NCI-H1105 treated with DMSO at 0.1 percent for 48 hours (cell line): ENCODE measurements at regions not wholly inside any gene's neighbourhood (a gene's known extent, or its start where the extent isn't known, plus 50 kb on each side); places are given as distances from the start of the nearest gene placed in this dataset.
"Not testable (repeated sequence)": the region's sequence is repeated elsewhere in the genome, so short reads cannot be mapped to it uniquely, and the experiment has no call there.

ENCODE experiments used
- DNase-seq: peaks from one replicate; lab custom pipeline; 2025; lab: John Stamatoyannopoulos, UW

DNA sequence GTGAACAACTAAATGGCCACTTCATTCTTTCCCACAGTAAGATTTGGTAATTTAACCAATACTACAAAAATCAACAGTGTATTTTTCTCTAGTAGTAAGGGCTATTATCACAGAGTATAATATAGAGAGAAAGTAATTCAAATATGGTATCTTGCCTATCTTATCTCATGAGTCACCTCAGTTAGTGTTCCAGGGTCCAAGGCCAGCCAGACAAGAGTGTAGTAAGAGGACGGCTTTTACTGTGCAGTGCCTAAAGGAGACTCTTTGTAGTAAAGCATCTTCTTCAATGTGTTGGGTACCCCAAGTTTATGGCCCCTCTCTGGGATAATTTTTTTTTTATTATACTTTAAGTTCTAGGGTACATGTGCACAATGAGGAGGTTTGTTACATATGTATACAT lies 607.4 kb downstream of the PKHD1 start:
- DNase-seq = no peak

DNA sequence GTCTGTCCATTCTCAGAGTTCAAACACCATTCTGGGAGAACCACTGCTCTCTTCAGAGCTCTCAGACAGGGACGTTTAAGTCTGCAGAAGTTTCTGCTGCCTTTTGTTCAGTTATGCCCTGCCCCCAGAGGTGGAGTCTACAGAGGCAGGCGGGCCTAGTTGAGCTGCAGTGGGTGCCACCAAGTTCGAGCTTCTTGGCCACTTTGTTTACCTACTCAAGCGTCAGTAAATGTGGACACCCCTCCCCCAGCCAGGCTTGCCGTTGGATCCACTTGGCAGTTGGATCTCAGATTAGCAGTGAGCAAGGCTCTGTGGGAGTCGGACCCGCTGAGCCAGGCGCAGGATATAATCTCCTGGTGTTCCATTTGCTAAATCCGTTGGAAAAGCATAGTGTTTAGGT lies 601.5 kb downstream of the PKHD1 start:
- DNase-seq = not testable (repeated sequence)

DNA sequence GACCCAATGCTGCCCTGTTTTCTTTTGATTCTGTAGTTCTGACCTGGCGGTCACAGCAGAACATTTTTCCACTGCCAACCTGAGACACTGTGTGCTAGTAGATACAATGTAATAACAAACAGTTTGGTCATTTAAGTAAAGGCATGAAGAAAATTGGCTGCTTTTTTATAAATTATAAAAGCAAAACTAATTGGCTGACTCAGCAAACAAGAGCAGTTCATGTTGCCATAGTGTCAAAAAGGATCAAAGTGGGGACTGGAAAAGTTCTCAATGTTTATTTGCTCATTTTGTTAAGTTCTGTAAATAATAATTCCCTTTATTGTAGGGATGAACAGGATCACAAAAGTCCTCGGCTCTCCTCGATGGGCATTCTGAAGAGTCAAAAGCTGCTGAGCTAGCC lies 599.5 kb downstream of the PKHD1 start:
- DNase-seq = no peak

DNA sequence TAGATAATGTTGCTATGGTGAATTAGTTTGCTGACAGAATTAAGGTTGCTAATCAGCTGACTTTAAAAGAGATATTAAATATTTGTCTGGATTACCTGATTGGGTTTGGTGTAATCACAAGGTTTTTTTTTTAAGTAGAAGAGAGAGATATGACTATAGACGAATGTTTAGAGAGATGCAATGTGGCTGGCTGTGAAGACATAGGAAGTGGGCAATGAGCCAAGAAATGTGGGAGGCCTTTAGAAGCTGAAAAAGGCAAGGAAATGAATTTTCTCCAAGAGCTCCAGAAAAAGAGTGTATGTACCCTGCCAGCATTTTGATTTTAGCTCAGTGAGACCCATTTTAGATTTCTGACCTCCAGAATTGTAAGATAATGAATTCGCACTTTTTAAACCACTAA lies 598.3 kb downstream of the PKHD1 start:
- DNase-seq = no peak

DNA sequence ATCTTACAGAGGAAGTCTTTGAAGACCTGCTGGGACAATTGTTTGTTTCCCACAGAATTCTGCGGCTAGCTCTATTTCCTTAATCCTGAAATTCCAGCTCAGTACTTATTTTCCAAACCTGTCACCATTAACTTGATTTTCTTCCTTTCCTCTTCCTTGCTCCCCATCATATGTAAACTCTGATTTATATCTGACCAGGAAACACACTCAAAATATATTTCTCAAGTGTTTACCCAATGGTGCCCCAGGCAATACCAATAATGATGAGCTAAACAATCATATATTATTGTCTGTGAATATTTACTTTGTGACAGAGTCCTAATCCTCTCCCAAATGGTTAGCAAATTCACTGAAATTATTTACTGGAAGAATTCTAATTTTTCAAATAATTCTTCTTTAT lies 597.3 kb downstream of the PKHD1 start:
- no peak for DNase-seq

DNA sequence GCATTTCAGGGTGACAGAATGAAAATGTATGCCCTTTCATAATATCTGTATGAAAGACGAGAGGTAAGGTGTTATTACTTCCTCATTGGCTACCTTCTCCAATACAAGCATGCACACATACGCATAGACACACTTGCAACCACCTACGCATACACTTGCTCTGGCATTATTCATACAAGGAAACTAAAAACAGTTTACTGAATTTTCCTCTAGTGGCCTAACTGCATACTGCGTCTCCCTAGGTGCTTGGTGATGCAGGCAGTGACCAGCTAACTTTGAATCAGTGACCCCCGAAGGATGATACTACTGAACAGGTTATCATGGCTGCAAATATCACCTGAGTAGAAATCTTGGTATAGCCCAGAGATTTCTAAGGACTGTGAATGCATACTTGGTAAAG lies 593.1 kb downstream of the PKHD1 start:
- DNase-seq = no peak

DNA sequence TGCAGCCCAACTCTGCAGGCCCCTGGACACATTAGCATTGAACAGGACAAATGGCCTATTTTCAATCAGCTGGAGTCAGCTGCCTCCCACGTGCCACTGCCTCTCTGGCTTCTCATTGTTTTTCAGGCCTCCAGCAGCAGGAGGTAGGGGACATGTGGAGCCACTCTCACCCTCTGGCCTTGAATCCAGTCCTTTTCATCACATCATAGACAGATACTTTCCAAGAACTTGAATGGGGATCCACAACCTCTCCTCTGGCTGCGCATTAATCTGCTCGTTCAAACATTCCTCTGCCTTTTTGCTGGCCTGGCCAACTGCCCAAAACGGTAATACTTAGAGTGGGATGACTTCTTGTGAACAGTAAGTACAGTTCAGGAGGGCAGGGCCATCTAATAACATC lies 592.3 kb downstream of the PKHD1 start:
- DNase-seq = no peak

DNA sequence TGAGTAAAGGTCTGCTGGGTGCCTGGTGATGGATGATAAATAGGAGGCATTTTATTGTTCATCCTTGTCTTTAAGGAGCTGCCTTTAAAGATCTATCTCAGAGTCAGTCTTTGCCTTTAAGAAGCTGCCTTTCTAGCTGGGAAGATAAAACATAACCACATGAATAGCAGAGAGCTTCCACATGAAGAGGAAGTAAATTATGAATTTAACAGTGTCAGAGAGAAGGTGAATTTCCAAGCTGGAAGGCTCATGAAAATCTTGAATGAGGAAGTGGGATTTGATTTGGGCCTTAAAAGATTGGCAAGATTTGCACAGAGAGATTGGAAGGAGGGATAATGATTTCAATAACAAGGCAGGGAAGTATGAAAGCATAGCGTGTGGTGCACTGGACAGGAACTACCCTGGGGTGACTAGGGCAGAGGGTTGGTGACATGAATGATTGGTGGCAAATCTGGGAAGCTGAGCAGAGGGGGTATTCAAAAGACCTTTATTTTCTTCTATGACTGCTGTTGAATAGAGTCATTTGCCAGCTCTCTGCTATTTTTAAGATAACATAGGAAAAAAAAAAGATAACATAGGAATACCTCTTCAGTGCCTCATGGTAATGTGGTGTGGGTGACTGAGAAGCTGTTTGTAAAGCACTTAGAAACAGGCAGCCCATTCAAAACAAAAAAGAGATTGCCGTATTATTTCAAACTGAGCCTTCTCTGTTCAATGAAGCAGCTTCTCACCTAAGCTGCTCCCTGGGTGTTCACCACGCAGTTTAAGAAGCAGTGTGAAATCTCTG lies 591.6 kb downstream of the PKHD1 start:
- no peak for DNase-seq

DNA sequence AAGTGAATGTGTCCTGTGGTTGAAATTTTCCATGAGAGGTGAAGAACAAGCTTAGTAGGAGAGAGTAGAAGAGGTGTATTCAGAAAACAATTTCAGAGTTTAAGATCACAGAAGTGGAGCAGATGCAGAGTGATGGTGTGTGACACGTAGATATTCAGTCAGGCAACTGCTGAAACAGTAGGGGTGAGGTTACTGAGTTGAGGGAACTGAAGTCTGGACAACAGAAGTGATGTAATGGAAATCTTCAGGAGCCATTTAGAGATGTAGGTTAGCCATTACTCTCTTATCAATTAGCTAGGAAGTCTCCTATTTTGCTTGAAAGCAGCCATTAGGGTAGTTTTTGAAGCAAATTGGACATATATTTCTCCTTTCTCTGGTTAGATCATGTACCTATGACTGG lies 584.4 kb downstream of the PKHD1 start:
- DNase-seq = no peak

DNA sequence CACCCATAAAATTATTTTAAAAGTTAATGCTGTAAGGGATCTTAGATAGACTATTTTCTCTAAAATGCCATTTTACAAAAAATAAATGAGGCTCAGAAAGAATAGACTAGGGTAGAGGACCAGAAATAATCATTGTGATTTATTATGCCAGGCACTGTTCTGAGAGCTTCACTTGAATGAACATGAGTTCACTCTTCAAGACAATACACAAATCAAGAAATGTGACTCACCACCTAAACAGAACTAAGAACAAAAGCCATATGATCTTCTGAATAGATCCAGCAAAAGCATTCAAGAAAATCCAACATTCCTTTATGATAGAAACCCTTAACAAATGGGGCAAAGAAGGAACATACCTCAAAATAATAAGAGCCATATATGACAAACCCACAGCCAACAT lies 582.0 kb downstream of the PKHD1 start:
- DNase-seq = no peak

DNA sequence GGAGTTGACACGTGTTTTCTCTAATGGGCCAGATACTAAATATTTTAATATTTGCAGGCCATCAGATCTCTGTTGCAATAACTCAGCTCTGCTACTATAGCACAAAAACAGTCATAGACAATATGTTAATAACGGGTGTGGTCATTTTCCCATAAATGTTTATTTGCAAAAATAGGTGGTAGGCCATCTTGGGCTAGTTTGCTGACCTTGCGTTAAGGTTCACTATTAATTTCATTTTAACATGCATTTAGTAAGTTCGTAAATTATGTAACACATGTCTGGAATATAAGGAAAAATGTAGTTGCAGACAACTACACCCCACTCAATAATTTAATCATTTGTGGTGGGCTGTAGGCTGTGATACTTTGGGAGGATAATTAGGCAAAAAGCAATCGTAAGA lies 577.8 kb downstream of the PKHD1 start:
- no peak for DNase-seq

DNA sequence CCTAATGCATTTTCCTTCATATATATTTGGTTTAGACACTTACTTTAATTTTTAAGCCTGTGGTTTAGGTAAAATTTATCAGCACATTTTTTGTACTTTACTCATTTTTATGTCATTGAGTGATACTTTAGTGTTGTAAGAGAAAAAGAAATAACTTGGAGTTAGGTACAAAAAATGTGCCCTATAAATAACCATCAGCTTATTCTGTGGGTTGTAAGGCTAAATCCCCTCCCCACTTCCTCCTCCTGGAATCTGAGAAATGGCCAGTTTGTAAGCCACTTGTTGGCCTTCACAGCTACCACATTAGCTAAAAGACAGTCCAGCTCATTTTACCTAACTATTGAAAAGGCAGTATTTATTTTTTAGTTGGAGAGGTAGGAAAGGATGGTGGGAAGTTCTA lies 576.3 kb downstream of the PKHD1 start:
- no peak for DNase-seq

DNA sequence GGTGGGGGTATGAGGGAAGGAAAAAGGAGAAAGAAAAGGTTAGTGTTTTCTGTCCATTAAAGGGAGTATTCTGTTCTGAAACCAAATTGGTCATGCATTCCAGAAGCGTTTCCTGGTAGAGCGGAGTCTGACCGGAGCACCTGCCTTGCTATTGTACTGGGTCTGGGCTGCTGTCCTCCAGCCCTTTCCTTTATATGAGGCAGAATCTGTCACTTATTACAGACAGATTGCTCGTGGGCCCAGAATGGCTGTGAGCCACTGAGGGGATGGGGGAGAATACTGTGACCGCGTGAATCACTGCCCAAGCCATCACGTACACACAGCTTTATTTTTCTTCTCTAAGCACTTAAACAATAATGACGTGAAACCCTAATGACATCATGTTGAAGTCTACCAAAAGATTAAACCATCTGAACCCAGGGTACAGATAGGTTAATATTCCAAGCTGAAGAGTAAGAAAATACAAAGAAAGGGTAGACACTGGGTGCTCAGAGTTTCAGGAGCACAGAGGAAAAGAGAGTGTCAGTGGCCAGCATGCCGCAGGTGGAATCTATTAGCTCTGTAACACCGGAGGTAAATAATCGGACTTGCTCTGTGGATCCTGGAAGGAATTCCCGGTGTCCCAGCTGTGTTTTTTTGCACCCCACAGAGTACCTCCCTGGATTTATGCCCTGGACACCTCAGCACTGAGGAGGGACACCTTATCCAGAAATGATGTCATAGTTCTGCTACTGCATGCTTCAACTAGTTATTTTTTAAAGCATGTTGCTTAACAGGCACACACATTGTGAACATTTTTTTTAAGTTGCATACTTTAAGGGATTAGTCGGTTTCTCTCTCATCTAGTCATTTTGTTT lies 573.3 kb downstream of the PKHD1 start:
- DNase-seq = no peak

DNA sequence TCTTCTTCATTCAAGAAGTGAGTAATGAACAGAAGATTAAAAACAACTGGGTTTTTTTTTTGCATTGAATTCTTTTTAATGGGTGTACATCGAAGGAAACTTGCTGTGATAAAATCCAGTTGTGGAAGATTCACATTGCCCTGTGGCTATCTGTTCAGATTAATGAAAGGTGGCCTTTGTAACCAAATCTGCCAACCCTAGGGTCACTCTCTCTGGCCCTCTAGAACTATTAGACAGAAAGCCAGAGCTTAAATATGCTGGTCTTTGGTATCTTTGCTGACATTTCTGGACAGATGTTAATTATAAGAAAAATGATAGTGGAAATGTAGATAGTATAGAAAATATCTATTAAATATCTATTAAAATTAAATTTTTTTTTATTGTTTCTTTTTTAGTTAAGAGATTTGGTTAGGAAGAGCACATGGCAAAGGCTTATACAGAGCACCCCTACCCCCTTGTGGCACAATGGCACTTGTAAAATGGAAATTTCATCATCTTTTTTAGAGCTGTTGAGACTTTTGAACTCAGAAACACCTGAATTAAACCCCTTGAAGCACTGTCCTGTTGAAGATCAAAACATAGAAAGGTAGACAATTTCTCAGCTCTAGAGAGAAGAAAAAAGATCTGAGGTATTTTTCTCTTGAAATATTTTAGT lies 572.5 kb downstream of the PKHD1 start:
- no peak for DNase-seq

DNA sequence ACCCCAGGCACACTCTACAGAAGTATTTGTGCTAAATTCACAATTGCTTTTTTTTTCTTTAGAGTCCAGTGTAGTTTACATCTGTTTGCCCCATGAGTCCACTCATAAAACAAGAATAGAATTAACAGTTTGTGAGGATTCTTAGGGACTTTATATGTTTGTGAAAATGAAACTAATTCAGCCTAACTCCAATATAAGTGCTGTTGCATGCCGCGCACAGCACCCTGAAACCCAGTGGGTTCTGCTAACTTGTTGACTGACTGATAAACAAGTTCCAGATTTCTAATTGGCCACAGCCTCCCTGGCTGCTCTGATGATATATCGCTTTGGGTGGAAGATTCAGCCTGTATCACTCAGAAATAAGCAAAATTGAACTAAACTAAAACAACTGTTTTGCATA lies 561.4 kb downstream of the PKHD1 start:
- DNase-seq = no peak

DNA sequence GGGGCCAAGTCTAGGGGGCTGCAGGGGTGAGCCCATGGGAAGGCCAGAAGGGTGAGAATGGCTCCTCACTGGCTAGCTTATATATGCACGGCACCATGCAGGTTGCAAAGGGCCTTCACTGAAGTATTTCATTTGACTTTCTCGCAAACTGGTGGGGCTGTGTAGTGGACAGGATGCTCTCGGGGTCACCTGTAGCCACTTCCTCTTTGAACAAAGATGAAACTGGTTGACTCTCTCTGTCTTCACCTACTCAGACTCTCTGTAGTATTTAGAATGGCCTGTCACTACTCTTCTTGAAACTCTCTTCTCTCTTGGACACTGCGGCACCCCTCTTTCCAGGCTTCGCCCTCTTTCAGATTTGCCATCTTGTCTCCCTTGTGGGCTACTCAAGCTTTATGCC lies 560.5 kb downstream of the PKHD1 start:
- DNase-seq = no peak

DNA sequence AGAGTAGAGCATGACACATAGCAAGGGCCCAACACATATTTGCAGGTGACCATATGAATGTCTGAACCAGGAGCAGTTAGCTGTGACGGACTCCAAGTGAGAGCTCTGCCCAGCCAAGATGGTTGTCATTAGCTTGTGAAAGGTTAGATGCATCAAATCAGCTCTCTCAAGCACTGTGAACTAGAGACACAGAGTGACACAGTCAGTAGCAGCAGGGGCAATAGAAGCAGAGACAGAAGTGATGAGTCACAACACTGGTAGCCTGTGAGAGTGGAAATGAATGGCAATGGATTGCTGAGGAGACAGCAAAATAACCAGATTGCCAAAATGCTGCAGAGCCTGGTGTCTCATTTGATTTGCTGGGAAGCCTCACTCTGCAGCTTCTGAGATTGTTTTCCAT lies 558.9 kb downstream of the PKHD1 start:
- no peak for DNase-seq

DNA sequence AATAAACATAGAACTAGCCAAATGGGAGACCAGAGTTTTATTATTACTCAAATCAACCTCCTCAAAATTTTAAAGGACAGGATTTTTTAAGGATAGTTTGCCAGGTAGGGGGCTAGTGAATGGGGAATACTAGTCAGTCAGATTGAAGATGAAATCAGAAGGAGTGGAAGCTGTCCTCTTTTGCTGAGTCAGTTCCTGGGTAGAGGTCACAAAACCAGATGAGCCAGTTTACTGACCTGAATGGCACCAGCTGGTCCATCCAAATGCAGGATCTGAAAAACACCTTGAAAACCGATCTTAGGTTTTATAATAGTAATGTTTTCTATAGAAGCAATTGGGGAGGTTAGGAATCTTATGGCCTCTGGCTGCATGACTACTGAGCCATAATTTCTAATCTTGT lies 558.2 kb downstream of the PKHD1 start:
- DNase-seq = no peak

DNA sequence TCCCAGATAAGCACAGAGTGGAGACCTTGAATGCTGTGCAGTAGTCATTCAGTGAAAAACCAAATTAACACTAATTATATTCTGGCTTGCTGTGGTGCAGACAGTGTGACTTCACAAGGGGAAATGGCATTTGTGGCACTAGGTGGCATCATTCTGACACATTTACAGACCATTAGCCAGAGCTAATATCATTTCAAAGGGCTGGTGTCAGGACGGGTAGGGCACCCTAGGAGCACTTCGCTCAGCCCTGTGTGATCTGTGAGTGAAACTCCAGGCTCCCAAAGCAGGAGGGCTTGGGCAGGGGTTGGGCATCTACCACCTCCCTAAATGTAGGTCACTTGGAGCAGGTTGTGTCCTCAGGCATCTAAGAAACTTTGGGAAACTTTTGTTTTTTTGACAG lies 555.8 kb downstream of the PKHD1 start:
- DNase-seq = peak; percentile 26

DNA sequence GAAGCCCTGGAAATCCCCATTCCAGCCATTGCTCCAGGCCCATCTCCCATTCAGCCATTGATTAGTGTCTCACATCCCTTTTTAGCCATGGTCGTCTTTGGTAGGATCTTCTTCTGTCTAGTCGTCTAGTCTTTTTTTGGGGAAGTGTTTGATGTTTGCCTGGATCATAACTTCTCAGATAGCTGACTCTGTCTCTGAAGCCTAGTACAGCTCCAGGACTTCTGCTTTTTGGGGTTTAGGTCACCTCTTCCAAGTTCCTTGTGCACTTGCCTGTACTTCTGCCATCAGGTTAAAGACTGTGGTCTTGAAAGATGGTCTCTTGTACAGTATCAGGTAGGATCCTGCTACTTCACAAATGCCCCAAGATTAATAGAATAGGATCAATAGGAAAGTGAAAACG lies 553.5 kb downstream of the PKHD1 start:
- no peak for DNase-seq

DNA sequence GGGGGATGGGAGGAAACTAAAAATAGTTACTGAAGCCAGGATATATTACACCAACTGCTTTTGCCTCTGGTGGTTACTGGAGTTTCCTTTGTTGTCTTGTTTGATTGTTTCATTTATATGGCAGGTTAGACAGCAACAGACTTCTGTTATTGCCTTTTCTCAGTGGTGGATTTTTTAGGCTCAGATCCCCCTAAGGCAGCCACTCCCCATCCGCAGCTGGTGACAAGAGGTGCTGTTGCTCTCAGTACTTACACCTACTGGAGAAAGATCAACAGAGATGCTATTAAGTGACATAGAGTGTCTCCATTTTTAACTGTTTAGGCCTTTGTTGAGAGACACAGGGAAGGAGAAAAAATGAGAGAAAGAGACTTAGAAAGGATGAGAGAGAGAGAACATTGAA lies 552.1 kb downstream of the PKHD1 start:
- DNase-seq = no peak

DNA sequence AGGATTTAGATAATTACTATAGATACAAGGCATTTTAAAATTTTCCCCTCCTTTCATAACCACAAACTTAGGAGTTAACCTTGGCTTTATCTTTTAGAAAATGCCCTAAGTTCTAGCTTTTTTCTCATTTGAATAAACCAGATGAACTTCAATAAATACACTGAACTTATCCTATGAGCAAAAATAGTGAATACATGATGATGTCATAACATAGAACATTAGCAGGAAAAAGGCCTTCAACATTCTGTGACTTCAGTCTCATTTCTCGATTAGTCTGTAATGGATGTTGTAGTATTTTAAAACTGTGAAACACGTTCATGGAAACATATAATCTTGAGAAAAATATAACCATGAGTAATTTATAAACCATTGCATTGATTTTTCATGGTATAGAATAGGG lies 550.7 kb downstream of the PKHD1 start:
- no peak for DNase-seq

DNA sequence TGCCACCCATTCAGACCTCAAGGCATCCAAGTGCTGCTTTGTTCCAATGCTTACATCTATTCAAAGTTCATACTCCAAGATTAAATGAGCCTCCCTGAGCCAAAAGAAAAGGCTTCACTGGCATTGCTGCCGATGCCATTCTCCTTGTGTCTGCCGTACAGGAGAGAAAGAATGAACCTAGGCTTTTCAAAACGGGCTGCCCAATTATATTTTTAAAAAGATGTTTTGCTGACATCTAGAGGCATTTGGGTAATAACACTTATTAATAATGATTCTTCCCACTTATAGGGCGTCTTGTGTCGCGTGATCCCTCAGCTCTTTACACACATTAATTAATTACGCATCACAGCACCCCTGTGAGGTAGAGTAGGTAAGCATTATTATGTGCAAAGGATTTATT lies 545.6 kb downstream of the PKHD1 start:
- peak; percentile 86 for DNase-seq
